IMR-90 (cell line): ENCODE measurements at regions not wholly inside any gene's neighbourhood (a gene's known extent, or its start where the extent isn't known, plus 50 kb on each side); places are given as distances from the start of the nearest gene placed in this dataset.

ENCODE experiments used
- CTCF ChIP-seq: conservative IDR thresholded peaks from 2 replicates; pipeline ENCODE4 v1.5.1; 2012; ENCODE audit warnings: mild to moderate bottlenecking, low read depth, low read length, improper control_type of control experiment
- ELK1 ChIP-seq: fragments of 150-350 bp; IDR thresholded peaks from 2 replicates; pipeline ENCODE4 v1.6.1; 2016; ENCODE audit warnings: low read depth, mild to moderate bottlenecking, low read length, moderate library complexity, borderline replicate concordance
- RFX5 ChIP-seq: IDR thresholded peaks from 2 replicates; pipeline ENCODE4 v1.8.0; 2012; ENCODE audit warnings: low read depth, mild to moderate bottlenecking, low read length, moderate library complexity

GRCh38 chr6:21431526-21431925 is 162.0 kb upstream of the SOX4 start:
- TF ChIP-seq CTCF: no peak
- TF ChIP-seq RFX5: no peak
- TF ChIP-seq ELK1: no peak
